NCI-H748 (cell line): ENCODE measurements at regions not wholly inside any gene's neighbourhood (a gene's known extent, or its start where the extent isn't known, plus 50 kb on each side); places are given as distances from the start of the nearest gene placed in this dataset.
A peak's percentile ranks its signal among the peaks of the same experiment; 100 is the strongest.

Experiments
- DNase-seq: peaks from one replicate; lab custom pipeline; 2025; ENCODE audit not compliant: unreplicated experiment; lab: John Stamatoyannopoulos, UW

DNA sequence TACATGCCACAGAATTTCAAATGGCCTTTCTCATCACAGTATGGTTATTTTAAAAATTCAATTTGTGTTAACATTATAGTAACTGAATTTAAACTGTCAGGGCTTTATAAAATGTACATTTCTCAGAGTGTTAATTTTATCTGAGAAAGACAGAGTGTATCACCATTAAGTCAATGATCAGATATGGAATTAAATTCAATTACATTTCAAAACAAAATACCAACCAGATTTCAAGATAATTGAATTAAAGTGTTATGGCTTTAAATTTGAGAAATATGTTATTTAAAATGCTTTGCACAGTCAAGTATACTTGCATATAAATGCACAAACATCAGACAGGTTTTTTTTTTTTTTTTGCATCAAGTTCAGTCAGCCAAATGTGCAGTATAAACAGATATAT lies 1574.4 kb downstream of the BRINP3 start:
- DNase-seq, result no peak

DNA sequence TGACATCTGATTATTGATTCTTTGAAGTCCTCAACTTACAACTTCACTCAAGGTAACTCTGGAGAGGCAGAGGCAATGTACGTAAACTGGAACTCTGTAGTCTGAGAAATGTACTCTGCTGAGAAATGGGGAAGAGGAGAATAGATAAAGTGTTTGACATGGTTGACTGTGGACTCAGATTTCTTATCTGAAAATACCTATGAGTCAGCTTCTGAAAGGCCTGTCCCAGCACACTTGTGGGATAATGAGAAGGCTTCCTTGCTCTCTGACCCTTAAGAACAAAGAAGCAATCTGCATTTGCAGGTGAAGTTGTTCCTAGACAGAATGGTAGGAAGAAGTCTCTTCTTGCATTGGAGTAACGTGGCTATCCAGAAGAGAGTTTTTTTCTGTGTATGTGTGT lies 1573.5 kb downstream of the BRINP3 start:
- no peak for DNase-seq

DNA sequence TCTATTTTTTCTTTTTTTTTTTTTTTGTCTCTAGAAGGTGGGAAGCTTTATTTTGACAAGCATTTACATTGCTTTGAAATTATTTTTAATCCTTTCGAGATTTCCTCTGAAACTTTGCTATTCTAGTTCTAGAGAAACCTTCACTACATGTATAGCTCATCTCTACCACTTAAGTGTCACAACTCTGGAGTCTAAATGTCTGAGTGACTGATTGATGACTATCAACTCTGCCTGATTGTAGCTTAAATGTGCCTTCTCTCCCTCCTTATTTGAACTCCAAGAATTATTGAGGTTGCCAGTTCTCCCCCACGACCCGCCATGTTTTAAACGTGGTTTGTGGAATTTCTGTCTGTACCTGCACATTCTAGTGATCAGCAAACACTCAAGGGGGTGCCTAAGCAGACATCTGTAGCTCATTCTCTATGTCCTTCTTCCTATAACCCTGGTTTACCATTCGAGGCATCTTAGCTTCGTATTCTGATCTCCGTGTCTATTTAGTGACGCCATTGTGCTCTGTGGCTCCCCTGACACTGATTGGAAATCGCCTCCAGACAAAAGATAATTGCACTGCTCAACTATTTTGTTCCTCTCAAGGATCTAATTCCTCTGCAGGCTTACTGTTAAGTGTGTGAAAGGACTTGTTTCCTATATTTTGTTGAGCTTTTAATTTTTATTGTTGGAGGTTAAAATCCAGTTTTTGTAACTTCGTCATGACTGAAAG lies 1570.6 kb downstream of the BRINP3 start:
- DNase-seq, result no peak

DNA sequence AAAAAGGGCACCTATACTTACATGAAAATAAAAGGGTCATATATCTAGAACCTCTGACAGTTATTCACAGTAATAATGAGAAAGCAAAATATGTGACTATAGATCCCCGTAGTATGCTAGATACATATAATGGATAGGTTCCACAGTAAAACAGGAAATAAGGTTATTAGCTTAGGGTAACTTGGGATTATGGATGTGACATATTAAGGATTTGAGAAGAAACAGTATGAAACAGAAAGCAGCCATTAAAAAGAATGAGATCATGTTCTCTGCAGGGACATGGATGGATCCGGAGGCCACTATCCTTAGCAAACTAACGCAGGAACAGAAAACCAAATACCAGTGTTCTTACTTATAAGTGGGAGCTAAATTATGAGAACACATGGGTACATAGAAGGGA lies 1547.3 kb downstream of the BRINP3 start:
- DNase-seq, result no peak

DNA sequence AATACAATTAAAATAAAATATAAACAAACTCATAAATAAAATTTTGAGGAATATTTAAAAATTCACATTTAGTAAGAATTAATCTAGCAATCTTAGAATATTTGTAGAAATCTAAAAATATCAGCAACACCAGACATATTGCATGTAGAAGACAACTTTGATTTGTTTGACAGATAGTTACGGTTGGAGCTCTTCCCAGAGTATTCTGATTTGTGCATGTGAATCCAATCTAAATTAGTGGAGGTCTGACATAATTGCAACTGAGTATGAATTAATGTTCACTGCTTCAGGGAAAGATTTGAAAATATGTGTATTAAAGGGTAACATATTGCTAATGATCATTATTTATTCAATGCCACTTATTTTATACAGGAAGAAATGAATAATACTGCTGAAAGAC lies 1546.2 kb downstream of the BRINP3 start:
- no peak for DNase-seq

DNA sequence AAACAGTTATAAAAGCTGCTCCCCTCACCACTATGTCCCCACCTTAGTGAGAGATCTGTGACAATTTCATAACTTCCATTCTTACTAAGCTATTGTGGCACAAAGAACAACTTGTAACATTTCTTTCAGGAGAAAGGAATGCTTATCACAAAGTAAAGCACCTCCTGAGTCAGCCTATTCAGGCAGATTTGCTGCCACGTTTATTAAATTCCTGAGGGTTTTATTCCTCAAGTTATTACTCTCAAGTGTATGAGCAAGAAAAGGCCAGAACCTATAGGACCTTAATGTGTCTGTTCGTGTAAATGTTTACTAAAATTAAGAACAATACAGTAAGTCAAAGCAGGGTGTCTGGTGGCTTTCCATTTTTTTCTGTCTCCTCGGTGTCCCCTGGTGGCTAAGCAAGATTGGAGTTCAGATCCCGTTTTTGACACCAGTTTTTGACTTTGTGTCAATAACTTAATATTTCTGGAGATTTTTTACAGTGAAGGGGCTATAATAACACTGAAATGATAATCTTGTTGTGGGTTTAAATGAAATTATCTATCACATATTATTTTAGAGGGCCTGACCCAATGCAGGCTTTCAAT lies 1539.6 kb downstream of the BRINP3 start:
- DNase-seq, result peak; percentile 51

DNA sequence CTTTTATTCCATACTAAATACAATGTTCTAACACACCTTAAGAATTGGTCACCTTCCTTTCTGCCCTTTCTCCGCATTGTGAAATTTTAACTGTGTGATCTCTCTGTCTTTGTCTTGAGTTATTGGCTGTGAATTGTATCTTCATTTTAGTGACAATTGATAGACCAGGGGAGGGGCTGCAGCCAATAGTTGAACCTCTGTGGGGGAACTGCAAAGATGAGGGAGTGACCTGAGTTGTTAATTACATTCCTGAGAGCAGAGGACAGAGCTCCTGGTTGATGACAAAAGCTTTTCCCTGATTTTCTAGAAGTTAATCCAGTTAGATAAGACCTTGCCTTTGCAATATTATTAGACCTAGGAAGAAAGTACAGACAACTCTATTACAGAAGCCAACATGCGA lies 1535.7 kb downstream of the BRINP3 start:
- DNase-seq, result no peak

DNA sequence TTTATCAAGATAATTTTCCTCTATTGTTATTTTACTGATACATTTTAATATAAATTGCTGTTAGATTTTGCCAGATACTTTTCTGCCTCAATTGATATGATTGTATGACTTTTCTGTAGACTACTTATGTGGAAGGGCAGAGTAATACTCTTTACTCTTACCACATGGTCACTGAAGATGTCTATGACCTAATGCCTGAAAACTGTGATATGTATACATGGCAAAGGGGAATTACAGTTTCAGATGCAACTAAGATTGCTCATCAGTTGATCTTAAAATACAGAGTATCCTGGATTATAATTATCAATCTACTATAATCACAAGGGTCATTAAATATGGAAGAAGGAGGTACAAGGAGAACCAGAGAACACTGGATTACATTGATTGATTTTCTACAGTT lies 1528.0 kb downstream of the BRINP3 start:
- no peak for DNase-seq

DNA sequence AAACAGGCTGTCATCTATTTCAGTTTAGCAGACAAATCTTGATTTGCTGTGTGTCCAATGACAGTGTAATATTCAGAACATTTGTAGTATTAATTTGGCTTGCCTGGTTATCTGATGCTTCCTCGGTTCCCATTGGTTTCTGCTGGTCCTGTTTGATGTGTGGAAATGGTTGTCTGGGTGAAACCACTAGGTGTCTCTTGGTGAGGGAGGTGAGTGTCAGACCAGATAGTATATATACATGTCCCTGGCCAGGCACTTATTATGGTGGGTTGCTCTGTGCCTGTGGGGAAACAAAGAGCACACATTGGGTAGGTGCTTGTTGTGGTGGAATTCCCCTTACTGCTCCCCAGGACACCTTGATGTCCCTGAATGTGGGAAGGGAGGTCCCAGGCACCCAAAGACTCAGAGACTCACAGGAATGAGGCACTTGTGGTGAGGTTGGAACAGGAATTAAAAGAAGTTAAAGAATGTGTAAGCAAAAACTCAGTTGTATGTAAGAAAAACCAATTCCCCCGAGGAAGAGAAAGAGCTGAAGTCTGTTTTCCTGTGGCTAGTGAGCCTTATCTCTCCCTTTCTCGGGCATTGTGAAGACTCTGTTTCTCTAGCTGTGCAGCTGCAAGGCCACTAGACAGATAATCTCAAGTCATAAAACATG lies 1519.1 kb downstream of the BRINP3 start:
- no peak for DNase-seq

DNA sequence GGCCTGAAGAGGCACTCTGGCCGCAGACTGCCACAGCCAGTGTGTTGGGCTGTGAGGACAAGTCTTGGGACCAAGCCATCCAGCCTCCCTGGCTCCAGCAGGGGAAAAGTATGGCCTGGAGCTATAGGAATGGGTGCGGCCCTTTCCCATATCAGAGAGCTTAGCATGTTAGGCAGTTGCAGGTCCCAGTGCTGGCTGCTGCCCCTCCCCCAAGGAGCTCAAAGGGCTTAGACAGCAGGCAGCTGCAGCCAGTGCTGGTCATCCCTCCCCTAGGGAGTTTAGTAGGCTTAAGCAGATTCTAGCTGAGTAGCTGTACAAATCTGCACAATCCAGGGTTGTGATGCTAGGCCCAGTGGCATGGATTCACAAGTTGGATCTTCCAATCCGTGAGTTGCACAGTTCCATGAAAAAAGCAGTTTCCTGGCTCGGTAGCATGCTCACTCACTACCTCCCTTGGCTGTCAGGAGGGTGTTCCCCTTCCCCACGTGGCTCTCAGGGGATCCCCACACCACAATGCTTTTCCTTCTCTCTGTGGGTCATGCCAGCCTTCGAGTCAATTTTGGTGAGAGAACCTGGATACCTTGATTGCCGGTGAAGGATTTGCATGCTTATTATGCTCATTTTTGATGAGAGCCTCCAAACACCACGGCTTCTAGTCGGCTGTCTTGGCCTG lies 1490.8 kb downstream of the BRINP3 start:
- DNase-seq, result no peak

DNA sequence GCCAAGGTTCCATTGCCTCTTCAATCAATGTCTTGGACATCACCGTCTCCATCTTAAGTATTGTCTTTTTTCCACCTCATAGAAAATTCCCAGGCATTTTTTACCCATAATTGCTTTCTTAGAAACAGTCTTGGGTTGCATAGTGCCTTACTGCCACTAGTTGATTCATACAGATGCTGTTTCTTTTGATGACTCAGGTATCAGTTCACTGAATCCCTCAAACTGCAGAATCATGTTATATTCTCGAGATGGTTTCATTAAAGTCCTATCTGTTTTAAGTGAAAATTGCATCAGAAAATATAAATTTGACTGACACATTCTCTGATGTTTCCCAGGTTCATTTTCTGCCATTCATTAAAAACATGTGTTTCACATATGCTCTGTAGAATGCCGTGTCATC lies 1489.1 kb downstream of the BRINP3 start:
- no peak for DNase-seq

DNA sequence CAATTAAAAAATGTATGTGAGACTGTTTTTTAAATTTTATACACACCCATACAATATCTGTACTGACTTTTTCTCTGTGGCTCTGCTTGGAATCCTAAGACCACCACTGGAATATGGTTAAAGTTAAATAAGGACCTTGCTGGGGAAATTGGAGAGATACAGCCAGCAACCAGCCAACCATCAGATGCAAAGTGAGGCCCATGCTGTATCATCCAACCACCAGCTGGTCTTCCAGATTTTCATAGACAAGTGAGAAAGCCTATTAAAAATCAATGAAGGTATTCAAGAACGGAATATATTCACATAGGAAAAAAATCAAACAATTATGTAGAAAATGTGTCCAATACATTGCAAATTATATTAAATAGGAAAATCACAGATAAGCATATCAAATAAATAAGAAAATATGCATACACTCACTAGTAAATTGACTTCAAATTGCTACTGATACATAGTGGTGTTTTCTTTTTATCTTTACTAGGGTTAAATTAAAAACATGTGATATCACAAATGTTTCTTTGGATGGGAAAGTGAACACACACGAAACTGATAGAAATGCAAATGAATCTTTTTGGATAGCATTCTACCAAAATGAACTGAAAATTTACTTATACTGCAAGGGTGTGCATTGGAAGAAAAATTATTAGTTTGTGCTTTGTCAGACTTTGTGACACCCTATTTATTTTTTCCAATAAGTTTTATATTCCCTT lies 1486.3 kb downstream of the BRINP3 start:
- DNase-seq, result no peak

DNA sequence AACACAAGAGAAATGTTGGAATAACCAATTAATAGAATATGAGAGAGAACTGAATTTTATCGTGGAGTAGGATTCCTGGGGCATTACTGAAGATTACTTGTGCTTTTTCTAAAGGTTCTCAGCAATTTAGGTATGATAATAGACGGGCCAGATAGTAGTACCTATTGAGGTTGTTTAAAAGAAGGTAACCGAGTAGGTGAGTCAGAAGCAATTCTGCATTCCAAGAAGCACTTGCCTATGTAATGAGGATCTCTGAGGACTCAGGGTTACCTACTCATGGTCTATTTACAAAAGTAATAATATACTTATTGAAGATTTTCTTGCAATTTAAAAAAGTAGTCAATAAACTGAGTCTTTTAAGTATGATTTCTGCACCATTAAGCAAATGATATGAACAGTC lies 1469.8 kb downstream of the BRINP3 start:
- no peak for DNase-seq

DNA sequence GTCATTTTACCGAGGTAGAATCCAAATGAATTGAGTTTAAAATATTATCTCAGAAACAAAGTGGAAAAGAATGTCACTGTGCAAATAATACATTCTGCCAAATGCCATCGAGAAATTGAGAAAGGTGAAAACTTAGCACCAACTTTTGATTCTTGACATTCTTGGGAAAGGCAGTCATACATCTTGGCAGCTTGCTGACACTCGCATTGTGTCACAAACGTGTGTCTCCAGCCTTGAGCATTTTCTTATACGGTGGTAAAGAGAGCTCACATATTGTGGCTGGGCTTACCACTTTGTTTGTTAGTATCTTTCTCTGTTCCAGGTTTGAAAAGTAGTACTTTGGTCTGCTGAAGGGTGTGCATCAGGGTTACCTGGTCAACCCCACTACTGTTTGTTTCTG lies 1456.1 kb downstream of the BRINP3 start:
- DNase-seq, result no peak

DNA sequence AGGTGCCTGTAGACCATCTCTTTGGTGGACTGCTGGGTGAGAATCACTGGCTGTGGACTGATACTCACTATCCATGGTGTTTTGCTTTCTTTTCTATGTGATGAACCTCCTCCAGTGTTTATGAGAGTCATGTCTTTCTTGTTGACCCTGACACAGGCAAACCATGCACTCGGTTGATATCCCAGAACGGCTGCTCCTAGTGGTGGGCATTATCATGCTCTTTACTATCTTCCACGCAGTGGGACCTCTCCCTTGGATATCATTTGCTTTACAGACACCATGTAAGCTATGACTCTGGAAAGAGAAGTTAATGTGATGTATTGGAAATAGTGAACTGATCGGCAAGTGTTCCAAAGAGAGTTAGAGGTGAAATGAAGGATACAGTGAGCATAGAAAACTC lies 1455.6 kb downstream of the BRINP3 start:
- no peak for DNase-seq

DNA sequence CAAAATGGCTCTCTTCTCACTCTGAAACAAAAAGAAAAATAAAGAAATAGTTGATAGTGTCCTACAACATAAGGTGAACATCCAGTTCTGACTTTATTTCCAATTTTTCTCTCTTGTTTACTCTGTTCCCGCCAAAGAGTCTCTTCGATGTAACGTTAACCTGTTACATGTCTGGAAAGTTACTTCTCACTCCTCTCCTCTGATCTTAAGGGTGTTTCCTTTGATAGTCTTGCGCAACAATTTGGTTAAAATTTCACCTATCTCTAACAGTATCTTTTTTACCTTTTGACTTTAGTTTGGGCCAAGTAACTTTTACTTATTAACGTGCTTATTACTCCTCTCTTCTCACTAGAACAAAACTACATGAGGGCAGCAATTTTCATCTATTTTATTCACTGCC lies 1450.2 kb downstream of the BRINP3 start:
- no peak for DNase-seq

DNA sequence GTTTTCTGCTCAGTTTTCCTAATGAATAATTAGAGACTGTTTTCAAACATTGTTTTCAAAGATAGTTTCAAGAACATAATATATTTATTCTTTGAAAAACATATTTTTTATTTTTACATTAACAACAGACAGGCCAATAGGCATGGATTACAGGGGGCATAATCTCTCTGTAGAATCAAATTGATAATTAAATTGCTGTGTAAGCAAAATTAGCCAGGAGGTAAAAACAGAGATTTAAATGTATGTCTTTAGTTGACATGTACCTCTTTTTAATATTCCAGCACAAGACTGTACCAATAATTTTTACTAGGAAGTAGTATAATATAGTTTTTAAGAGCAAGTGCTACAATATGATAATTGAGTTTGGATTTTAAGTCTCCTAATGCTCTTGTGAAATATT lies 1444.5 kb downstream of the BRINP3 start:
- no peak for DNase-seq

DNA sequence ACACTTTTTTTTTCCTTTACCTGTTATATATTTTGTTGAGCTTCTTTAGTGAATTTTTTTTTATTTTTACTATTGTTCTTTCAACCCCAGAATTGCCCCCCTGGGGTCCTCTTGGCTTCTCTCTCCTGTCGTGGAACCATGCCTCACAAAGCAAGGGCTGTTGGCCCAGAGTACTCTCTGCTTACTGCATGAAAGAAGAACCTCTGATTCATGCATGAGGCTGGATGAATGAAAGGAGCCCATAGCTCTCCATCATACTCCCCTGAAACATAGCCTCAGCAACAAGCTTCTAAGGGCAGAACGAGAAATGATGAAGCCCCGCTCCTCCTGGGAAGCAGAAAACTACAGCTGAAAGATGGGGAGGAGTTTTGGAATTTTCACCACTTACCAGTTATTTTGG lies 1441.0 kb downstream of the BRINP3 start:
- no peak for DNase-seq

DNA sequence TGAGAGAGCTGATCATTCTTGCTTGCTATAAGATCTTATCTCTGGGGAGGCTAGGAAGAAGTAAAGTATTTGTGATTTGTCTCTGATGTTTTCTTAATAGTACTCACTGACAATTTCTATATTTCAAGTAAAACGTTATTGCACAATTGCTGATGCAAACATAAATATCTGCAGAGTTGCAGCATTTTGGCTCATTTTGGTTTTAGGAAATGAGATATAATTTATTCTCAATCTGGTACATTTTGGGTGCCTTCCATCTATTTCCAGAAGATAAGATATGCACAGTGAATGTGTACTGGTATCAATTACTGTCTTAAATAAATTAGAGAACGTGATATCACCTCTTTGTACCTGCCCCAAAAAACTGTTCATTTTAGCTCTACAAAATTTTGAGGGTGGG lies 1431.5 kb downstream of the BRINP3 start:
- DNase-seq, result no peak

DNA sequence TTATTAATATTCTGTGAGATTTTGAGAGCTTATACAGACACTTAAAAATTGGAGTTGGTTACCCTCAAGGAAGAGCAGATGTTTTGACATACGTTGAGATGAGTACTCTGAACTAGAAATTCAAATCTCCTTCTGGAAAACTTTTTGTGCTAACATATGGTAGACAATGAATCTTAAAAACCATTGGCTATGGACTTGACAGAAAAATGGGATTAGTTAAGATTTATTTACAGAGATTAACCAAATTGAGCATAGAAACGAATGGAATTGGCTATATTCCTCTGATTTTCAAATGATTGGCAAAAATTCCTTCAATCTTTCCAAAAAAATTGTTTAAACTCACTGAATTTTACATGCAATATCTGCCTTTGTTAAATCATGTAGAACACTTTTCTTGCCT lies 1392.9 kb downstream of the BRINP3 start:
- DNase-seq, result no peak

DNA sequence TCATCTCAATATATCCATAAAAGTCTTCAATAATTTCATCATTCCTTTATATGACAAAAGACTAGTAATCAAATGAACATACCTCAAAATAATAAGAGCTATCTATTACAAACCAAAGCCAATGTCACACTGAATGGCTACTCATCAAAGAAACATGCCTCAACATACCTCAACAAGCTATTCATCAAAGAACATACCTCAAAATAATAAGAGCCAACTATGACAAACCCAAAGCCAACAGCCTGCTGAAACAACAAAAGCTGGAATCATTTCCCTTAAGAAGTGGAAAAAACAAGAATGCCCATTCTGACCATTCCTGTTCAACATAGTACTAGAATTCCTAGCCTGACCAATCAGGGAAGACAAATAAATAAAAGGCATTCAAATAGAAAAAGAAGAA lies 1373.7 kb downstream of the BRINP3 start:
- no peak for DNase-seq
